ENCODE measurements at regions not wholly inside any gene's neighbourhood (a gene's known extent, or its start where the extent isn't known, plus 50 kb on each side); places are given as distances from the start of the nearest gene placed in this dataset.

GRCh38 chr6:94769197-94769596 lies 808.1 kb upstream of the MANEA start:
- no peaks in the 10 kb centered on the region for H3K4me1 ChIP-seq
- DNase-seq, result no peak
- H3K9me3 ChIP-seq, result no peaks in the 10 kb centered on the region
- no peak overlapping the region for H3K27ac ChIP-seq
- H3K27me3 ChIP-seq (replicated peaks in 1 of 7), result no peaks in the 10 kb centered on the region
- WGBS, 5 donors, result 78 to 94% (median 86%) methylated on average over 1 of the region's 1 CpG
- no peak for TF ChIP-seq POLR2A (IDR thresholded peaks at IDR 0.05)
- H3K4me3 ChIP-seq, result no peak overlapping the region
- intact Hi-C loops (cut with DNase I; ENCODE audit: low total_unique reads), result no loop called here
- no peaks in the 10 kb centered on the region for H3K36me3 ChIP-seq

- TF ChIP-seq POLR2AphosphoS5 (IDR thresholded peaks at IDR 0.05), result no peak
- no peaks in the 10 kb centered on the region for H3K36me3 ChIP-seq
- H3K9me3 ChIP-seq, result peaks cover 0 to 16% (median 0%) of the 10 kb centered on the region in 8 donors
- intact Hi-C loops (cut with DNase I; ENCODE audit: low total_unique reads), result no loop called here
- no peaks in the 10 kb centered on the region for H3K4me1 ChIP-seq
- no peak overlapping the region for H3K27ac ChIP-seq
- H3K27me3 ChIP-seq (replicated peaks in 1 of 7), result no peaks in the 10 kb centered on the region
- no peak for DNase-seq
- WGBS, 5 donors, result 64 to 85% (median 74%) methylated on average over 3 of the region's 3 CpGs
- no peak overlapping the region for H3K4me3 ChIP-seq
Observed at GRCh38 chr6:94751641-94752329, 825.5 kb upstream of the MANEA start.

GRCh38 chr6:94736236-94736635 lies 841.1 kb upstream of the MANEA start:
- no peak overlapping the region for H3K27ac ChIP-seq
- H3K9me3 ChIP-seq, result peaks cover 0 to 5% (median 0%) of the 10 kb centered on the region in 8 donors
- H3K4me3 ChIP-seq, result no peak overlapping the region
- H3K27me3 ChIP-seq (replicated peaks in 1 of 7), result no peaks in the 10 kb centered on the region
- no peak for TF ChIP-seq CTCF (IDR thresholded peaks at IDR 0.05 in 8 of 11, conservative IDR thresholded peaks at IDR 0.05 in 3 of 11)
- no peak for TF ChIP-seq POLR2AphosphoS5 (IDR thresholded peaks at IDR 0.05)
- no peak for TF ChIP-seq POLR2A (IDR thresholded peaks at IDR 0.05)
- no peak for DNase-seq
- H3K4me1 ChIP-seq, result no peaks in the 10 kb centered on the region
- 91 to 100% (median 91%) methylated on average over 2 of the region's 2 CpGs for WGBS, 5 donors
- intact Hi-C loops (cut with DNase I; ENCODE audit: low total_unique reads), result no loop called here
- H3K36me3 ChIP-seq, result no peaks in the 10 kb centered on the region

GRCh38 chr6:94735270-94735669 lies 842.1 kb upstream of the MANEA start:
- H3K4me3 ChIP-seq, result no peak overlapping the region
- H3K27me3 ChIP-seq (replicated peaks in 1 of 7), result no peaks in the 10 kb centered on the region
- H3K9me3 ChIP-seq, result peaks cover 0 to 5% (median 0%) of the 10 kb centered on the region in 8 donors
- WGBS, 5 donors, result 78 to 91% (median 81%) methylated on average over 7 of the region's 7 CpGs
- no peak for TF ChIP-seq POLR2AphosphoS5 (IDR thresholded peaks at IDR 0.05)
- no peak for TF ChIP-seq CTCF (IDR thresholded peaks at IDR 0.05 in 8 of 11, conservative IDR thresholded peaks at IDR 0.05 in 3 of 11)
- TF ChIP-seq POLR2A (IDR thresholded peaks at IDR 0.05), result no peak
- DNase-seq, result no peak
- intact Hi-C loops (cut with DNase I; ENCODE audit: low total_unique reads), result no loop called here
- H3K36me3 ChIP-seq, result no peaks in the 10 kb centered on the region
- no peak overlapping the region for H3K27ac ChIP-seq
- no peaks in the 10 kb centered on the region for H3K4me1 ChIP-seq

GRCh38 chr6:94734751-94735150 lies 842.6 kb upstream of the MANEA start:
- Histone ChIP-seq H3K9me3 (peaks cover 0 to 5% (median 0%) of the 10 kb centered on the region in 8 donors), H3K36me3 (no peaks in the 10 kb centered on the region), H3K4me3 (no peak overlapping the region), H3K27me3 (replicated peaks in 1 of 7) (no peaks in the 10 kb centered on the region), H3K27ac (no peak overlapping the region), H3K4me1 (no peaks in the 10 kb centered on the region)
- 42 to 100% (median 89%) methylated on average over 1 of the region's 1 CpG for WGBS, 5 donors
- intact Hi-C loops (cut with DNase I; ENCODE audit: low total_unique reads), result no loop called here
- no peak for DNase-seq
- TF ChIP-seq POLR2AphosphoS5 (IDR thresholded peaks at IDR 0.05) (no peak), POLR2A (IDR thresholded peaks at IDR 0.05) (no peak), CTCF (IDR thresholded peaks at IDR 0.05 in 8 of 11, conservative IDR thresholded peaks at IDR 0.05 in 3 of 11) (no peak)
